ENCODE measurements at regions not wholly inside any gene's neighbourhood (a gene's known extent, or its start where the extent isn't known, plus 50 kb on each side); places are given as distances from the start of the nearest gene placed in this dataset.

GRCh38 chr2:51120754-51121280 lies 88.9 kb upstream of the NRXN1 start:
- DNase-seq, result no peak

- DNase-seq, result no peak
These were observed 79.6 kb upstream of the NRXN1 start for GRCh38 chr2:51111532-51111931.

GRCh38 chr2:51108794-51109193 lies 76.9 kb upstream of the NRXN1 start:
- no peak for DNase-seq

GRCh38 chr2:51107841-51108240 lies 75.9 kb upstream of the NRXN1 start:
- no peak for DNase-seq

GRCh38 chr2:51105811-51106210 lies 73.9 kb upstream of the NRXN1 start:
- no peak for DNase-seq

- no peak for DNase-seq
These were observed 71.3 kb upstream of the NRXN1 start for GRCh38 chr2:51103205-51103604.

- no peak for DNase-seq
These were observed 61.1 kb upstream of the NRXN1 start for GRCh38 chr2:51093016-51093415.

- no peak for DNase-seq
These were observed 53.6 kb upstream of the NRXN1 start for GRCh38 chr2:51085420-51086068.

- no peak for DNase-seq
These were observed 52.8 kb upstream of the NRXN1 start for GRCh38 chr2:51084750-51085149.
